HG03159 (cell line): ENCODE measurements at regions not wholly inside any gene's neighbourhood (a gene's known extent, or its start where the extent isn't known, plus 50 kb on each side); places are given as distances from the start of the nearest gene placed in this dataset.

ENCODE experiments used
- ATAC-seq: cut with Tn5 transposase; IDR thresholded peaks from one replicate; pipeline ENCODE4 v1.9.1; 2021; ENCODE audit warnings: mild to moderate bottlenecking, moderate library complexity; ENCODE audit not compliant: unreplicated experiment

DNA sequence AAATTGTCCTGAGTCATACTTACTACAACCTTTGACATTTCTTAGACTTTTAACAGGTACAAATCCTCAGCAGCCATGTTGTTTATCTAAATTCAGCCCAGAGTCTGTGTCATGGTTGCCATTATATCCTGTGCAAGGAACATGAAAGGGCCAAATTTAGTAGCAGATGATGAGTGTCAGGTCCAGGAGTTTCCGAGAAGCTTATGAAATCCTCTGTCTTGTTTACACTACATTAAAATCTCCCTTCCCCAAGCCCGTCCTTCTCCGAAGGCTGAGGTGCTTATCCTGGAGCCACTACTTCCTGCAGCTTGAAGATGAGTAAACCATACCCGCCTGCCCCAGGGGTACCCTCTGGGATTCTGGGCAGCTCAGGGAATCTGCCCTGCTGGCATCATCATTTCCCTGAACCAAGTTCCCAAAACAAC is 102.6 kb upstream of the SERP2 start:
- no peak for ATAC-seq

DNA sequence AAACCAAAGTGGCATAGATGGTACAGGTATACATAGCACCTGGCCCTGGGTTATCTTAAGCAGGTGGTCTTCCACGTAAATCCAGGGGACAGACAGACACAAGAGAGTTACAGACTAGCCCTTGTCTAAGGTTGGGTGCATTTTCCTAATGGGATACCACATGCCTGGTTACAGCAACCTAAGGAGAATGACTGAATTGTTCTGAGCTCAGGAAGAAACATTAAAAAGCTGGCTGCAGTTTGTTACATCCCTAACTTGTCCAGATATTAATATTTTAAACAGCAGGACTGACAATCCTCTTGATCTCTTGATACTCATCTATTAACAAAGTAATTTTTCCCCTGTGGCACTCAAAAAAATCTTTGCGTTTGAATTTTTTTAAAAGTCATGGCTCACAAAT is 102.2 kb upstream of the SERP2 start:
- ATAC-seq, result no peak

GRCh38 chr13:44271915-44272341 is 101.7 kb upstream of the SERP2 start:
- no peak for ATAC-seq

DNA sequence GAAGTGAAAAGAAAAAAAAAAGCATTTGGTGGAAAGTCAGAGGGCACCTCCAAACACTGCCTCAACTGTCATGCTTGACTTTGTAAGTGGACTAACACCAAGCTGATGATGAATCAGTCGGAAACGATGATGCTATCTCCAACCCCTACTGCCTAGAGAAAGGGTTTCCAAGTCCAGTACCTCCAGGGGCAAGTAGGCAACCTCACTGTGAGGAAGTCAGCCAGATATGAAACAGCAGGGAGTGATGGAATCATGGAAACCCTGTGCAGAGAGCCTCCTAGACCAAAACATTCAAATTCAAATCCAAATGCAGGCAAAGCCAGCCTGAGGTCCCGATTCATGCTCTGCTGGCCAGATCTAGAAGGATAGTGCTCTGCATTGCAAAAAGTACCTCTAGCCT is 100.9 kb upstream of the SERP2 start:
- no peak for ATAC-seq

DNA sequence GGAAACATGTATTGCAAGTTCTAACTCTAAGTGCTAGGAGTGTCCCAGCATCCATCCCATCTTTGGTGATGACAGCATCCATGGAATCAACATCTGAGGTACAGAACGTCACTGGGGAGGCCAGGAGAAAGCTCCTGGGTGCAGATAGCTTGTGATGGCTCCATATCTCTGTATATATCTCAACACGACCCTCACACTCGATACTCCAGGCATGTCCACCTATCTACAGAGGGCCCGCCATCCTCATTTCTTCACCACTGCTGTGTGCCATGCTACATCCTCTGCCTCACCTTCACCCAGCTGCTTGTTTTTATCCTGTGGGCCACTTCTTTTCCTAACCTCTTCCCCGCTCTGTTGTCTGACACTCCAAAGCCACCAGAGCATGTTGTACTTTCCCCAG is 100.4 kb upstream of the SERP2 start:
- no peak for ATAC-seq

GRCh38 chr13:44273991-44274770 is 99.4 kb upstream of the SERP2 start:
- ATAC-seq, result peak; percentile 91

DNA sequence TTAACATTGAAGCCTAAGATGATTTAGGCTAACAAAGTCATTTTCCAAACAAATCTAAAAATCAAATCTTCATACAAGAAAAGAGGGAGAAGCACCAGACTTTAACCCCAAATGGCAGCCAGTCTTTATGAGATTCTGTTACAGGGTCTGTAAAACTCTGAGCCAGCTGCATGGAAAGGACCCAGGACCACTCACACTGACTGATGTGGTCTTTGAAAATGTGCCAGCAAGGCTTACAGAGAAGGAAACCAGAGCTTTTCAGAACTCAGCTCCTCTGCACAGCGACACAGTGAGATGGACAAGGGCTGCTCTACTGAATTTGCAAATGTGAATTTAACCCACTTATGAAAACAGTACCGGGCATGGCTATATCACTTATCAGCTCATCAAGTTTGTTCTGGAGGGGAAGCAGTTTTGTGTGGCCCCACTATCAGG is 98.8 kb upstream of the SERP2 start:
- no peak for ATAC-seq

DNA sequence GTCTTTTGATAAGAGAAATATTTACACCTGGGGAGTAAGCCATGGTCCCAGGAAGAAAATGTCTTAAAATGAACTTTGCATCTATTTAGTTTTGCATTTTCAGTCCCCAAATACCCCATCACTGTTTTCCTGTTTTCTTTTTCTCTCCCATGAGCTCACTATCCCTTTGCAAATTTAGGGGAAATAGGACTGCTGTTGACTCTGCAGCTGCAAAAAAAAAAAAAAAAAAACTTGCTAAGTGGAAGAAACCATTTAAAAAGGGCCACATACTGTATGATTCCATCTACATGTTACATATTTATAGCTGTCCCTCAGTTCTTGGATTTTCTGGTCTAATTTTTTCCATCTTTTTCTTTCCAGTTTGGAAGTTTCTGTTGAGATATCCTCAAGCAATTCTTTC is 98.2 kb upstream of the SERP2 start:
- ATAC-seq, result no peak

- no peak for ATAC-seq
Measured at GRCh38 chr13:44276061-44276460, 97.6 kb upstream of the SERP2 start.

GRCh38 chr13:44277459-44277858 is 96.2 kb upstream of the SERP2 start:
- no peak for ATAC-seq

DNA sequence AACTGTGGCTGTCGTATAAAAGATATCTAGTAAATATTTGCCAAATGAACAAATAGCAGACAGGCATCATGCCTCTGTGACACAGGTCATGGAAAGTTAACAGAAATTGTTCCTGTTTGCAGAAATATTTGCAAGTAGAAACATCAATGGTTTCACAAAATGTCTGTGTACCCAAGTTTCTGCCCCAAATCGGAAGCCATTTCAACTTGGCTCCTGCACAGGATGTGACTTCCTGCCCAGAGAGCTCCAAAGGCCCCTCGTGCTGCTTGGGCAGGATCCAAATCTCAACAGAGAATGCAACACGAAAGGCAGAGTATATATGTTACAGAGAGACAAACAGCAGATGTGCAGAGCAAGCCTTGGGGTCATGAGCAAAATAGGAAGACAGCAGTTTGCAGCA is 95.5 kb upstream of the SERP2 start:
- no peak for ATAC-seq

GRCh38 chr13:44280456-44280855 is 93.2 kb upstream of the SERP2 start:
- no peak for ATAC-seq

- no peak for ATAC-seq
Measured at GRCh38 chr13:44281252-44282000, 92.2 kb upstream of the SERP2 start.

- ATAC-seq, result no peak
Measured at GRCh38 chr13:44283600-44283999, 90.0 kb upstream of the SERP2 start.

DNA sequence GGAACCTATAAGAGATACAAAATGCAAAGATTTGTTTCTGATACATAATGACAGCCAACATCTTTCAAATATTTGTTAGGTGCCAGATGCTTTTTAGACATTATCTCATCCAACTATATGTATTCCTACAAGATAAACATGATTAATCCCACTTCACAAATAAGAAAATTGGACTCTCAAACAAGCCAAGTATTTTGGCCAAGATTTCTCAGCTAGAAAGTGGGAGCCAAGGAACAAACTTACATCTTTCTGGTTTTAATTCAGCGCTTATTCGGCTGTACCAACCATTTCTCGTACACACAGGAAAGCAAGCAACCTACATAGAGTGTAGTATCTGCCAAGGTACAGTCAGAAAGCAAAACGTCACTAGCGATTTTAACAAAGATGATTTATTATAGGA is 85.7 kb upstream of the SERP2 start:
- ATAC-seq, result no peak

- ATAC-seq, result no peak
Measured at GRCh38 chr13:44292545-44292944, 81.1 kb upstream of the SERP2 start.

- no peak for ATAC-seq
Measured at GRCh38 chr13:44293374-44293773, 80.2 kb upstream of the SERP2 start.

GRCh38 chr13:44293908-44294735 is 79.5 kb upstream of the SERP2 start:
- ATAC-seq, result no peak

GRCh38 chr13:44294876-44295275 is 78.7 kb upstream of the SERP2 start:
- no peak for ATAC-seq

DNA sequence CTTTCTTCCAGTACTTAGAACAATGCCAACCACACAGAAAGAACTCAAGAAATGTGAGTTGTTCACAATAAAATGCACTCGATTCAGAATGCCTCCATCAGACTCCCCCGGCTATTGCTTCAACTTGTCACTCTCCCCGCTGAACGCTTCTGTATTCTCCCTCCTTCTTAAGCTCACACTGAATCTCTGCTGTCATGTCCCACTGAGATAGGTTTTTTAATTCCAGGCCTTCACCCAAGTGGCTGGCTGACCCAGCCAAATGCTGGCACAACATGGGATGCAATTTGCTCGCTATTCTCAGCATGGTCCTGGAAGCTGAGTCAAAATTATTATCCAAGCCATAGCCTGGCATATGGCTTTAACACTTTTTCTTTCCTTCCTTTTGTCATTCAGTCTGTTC is 76.8 kb upstream of the SERP2 start:
- ATAC-seq, result no peak

- ATAC-seq, result no peak
Measured at GRCh38 chr13:44298314-44298713, 75.3 kb upstream of the SERP2 start.
